GM12892 (cell line): ENCODE measurements at regions not wholly inside any gene's neighbourhood (a gene's known extent, or its start where the extent isn't known, plus 50 kb on each side); places are given as distances from the start of the nearest gene placed in this dataset.

Experiments used
- POLR2A ChIP-seq: IDR thresholded peaks from 2 replicates; pipeline ENCODE4 v1.6.1; 2011; ENCODE audit warnings: low read depth, low read length, control low read depth
- POLR2AphosphoS5 ChIP-seq: IDR thresholded peaks from 2 replicates; pipeline ENCODE4 v1.6.1; 2011; ENCODE audit warnings: low read depth, low read length, control low read depth
- TAF1 ChIP-seq: IDR thresholded peaks from 2 replicates; pipeline ENCODE4 v1.6.1; 2011; ENCODE audit warnings: low read depth, mild to moderate bottlenecking, control low read depth, low read length, borderline replicate concordance

DNA sequence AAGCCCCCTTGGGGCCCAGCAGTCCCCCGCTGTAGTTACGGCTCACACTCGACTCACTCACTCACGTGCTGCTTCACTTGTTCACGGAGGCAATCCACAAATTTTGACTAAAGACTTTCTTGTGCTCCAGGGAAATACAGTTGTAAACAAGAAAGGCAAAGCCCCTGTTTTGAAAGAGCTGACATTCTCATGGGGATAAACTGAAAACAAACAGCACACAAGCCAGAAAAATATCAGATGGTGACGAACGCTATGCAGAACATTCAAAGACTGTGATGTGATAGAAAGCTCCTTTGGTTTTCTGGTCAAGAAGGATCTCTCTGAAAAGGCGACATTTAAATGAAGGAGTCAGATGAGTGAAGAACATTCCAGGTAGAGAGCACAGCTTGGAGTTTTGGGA is 385.3 kb upstream of the SMIM21 start:
- TF ChIP-seq POLR2A: no peak
- no peak for TF ChIP-seq POLR2AphosphoS5
- no peak for TF ChIP-seq TAF1
